IMR-90 (cell line): ENCODE measurements at regions not wholly inside any gene's neighbourhood (a gene's known extent, or its start where the extent isn't known, plus 50 kb on each side); places are given as distances from the start of the nearest gene placed in this dataset.

ENCODE experiments used
- ATAC-seq: fragments of 200-7000 bp; cut with Tn5 transposase; 2 replicates; pipeline ENCODE4 v1.9.1; 2020; ENCODE audit warnings: low read depth, mild to moderate bottlenecking, moderate library complexity
- BruUV-seq: library from RNA; stranded (reverse); fragments of 400-500 nt; replicated peaks from 2 replicates; lab custom pipeline; 2021; lab: Mats Ljungman, UMichigan
- CTCF ChIA-PET: fragments of 300-600 bp; formaldehyde crosslinking; extraction: SDS; loops from one replicate; lab custom pipeline; 2021; ENCODE audit warnings: antibody characterized with exemption; lab: Yijun Ruan, JAX
- POLR2A ChIA-PET: fragments of 300-600 bp; sonication (Branson Sonifier 250); formaldehyde crosslinking; loops from one replicate; lab custom pipeline; 2022; ENCODE audit warnings: antibody characterized with exemption; ENCODE audit not compliant: unreplicated experiment; lab: Charles Lee
- DNase-seq: peaks from one replicate; pipeline ENCODE4 v3.0.0; 2013
- H2AFZ ChIP-seq: replicated peaks from 2 replicates; pipeline ENCODE3; 2013; ENCODE audit warnings: low read length, mild to moderate bottlenecking; ENCODE audit not compliant: poor library complexity
- H2AK5ac ChIP-seq: 2 replicates; pipeline ENCODE4 v1.6.1; 2013; ENCODE audit warnings: low read depth, low read length, inconsistent platforms
- H2AK9ac ChIP-seq: replicated peaks from 2 replicates; pipeline ENCODE3; 2013; ENCODE audit warnings: mild to moderate bottlenecking, low read depth, low read length, moderate library complexity; ENCODE audit not compliant: poor library complexity
- H2BK120ac ChIP-seq: 2 replicates; pipeline ENCODE4 v1.6.1; 2013; ENCODE audit warnings: low read depth, low read length, inconsistent platforms
- H2BK15ac ChIP-seq: 3 replicates; pipeline ENCODE4 v1.6.1; 2013; ENCODE audit warnings: low read depth, low read length, inconsistent platforms
- H2BK20ac ChIP-seq: 2 replicates; pipeline ENCODE4 v1.6.1; 2013; ENCODE audit warnings: low read depth, mild to moderate bottlenecking, inconsistent platforms, low read length, moderate library complexity
- H2BK5ac ChIP-seq: 2 replicates; pipeline ENCODE4 v1.6.1; 2013; ENCODE audit warnings: mild to moderate bottlenecking, low read depth, low read length, inconsistent platforms; ENCODE audit not compliant: poor library complexity, severe bottlenecking
- H3K14ac ChIP-seq: replicated peaks from 2 replicates; pipeline ENCODE4 v1.6.1; 2013; ENCODE audit warnings: low read depth, low read length, inconsistent platforms
- H3K18ac ChIP-seq: 2 replicates; pipeline ENCODE4 v1.6.1; 2013; ENCODE audit warnings: low read depth, low read length, control low read depth
- H3K23ac ChIP-seq: 2 replicates; pipeline ENCODE4 v1.6.1; 2013; ENCODE audit warnings: low read depth, low read length, inconsistent platforms
- H3K27ac ChIP-seq: 2 replicates; pipeline ENCODE4 v1.5.1; 2013; ENCODE audit warnings: mild to moderate bottlenecking, control low read depth, low read length; ENCODE audit not compliant: insufficient read depth
- H3K27me3 ChIP-seq: 2 replicates; pipeline ENCODE4 v1.6.1; 2013; ENCODE audit warnings: low read length; ENCODE audit not compliant: control insufficient read depth, insufficient read depth
- H3K36me3 ChIP-seq: 2 replicates; pipeline ENCODE4 v1.6.1; 2013; ENCODE audit warnings: low read length, mixed read lengths; ENCODE audit not compliant: control insufficient read depth, insufficient read depth
- H3K4ac ChIP-seq: 2 replicates; pipeline ENCODE4 v1.6.1; 2013; ENCODE audit warnings: low read depth, low read length, inconsistent platforms
- H3K4me1 ChIP-seq: 2 replicates; pipeline ENCODE4 v1.6.1; 2013; ENCODE audit warnings: low read length, mixed read lengths; ENCODE audit not compliant: control insufficient read depth, insufficient read depth
- H3K4me2 ChIP-seq: 2 replicates; pipeline ENCODE4 v1.6.1; 2013; ENCODE audit warnings: low read depth, mild to moderate bottlenecking, control low read depth, low read length, moderate library complexity
- H3K4me3 ChIP-seq: 2 replicates; pipeline ENCODE4 v1.5.1; 2013; ENCODE audit warnings: low read depth, mild to moderate bottlenecking, control low read depth, low read length, moderate library complexity; ENCODE audit not compliant: insufficient read depth
- H3K56ac ChIP-seq: 2 replicates; pipeline ENCODE4 v1.6.1; 2013; ENCODE audit warnings: low read length, inconsistent platforms; ENCODE audit not compliant: insufficient read depth; ENCODE audit errors: extremely low read depth
- H3K79me1 ChIP-seq, 2 experiments: 2 replicates each; pipeline ENCODE4 v1.6.1; 2013; ENCODE audit warnings: low read length in 2 of 2, inconsistent platforms in 1 of 2, low read depth in 1 of 2
- H3K9ac ChIP-seq: 2 replicates; pipeline ENCODE4 v1.6.1; 2013; ENCODE audit warnings: low read depth, low read length, control low read depth
- H3K9me1 ChIP-seq: 2 replicates; pipeline ENCODE4 v1.6.1; 2013; ENCODE audit warnings: low read length, inconsistent platforms; ENCODE audit not compliant: insufficient read depth
- H3K9me3 ChIP-seq: 2 replicates; pipeline ENCODE4 v1.6.1; 2013; ENCODE audit warnings: low read length; ENCODE audit not compliant: control insufficient read depth, insufficient read depth
- H4K20me1 ChIP-seq: 2 replicates; pipeline ENCODE4 v1.6.1; 2013; ENCODE audit warnings: low read length, inconsistent platforms; ENCODE audit not compliant: insufficient read depth
- H4K5ac ChIP-seq: 2 replicates; pipeline ENCODE4 v1.6.1; 2013; ENCODE audit warnings: mild to moderate bottlenecking, low read depth, low read length, control low read depth
- H4K8ac ChIP-seq, 2 experiments: 2 replicates each; pipeline ENCODE4 v1.6.1; 2013; ENCODE audit warnings: low read depth in 2 of 2, low read length in 2 of 2, control low read depth in 1 of 2, inconsistent platforms in 1 of 2
- H4K91ac ChIP-seq: 2 replicates; pipeline ENCODE4 v1.6.1; 2013; ENCODE audit warnings: low read depth, low read length, inconsistent platforms; ENCODE audit not compliant: insufficient read depth
- BHLHE40 ChIP-seq: fragments of 150-350 bp; IDR thresholded peaks from 2 replicates; pipeline ENCODE4 v1.6.1; 2016; ENCODE audit warnings: mild to moderate bottlenecking, low read depth, low read length
- CEBPB ChIP-seq: IDR thresholded peaks from 2 replicates; pipeline ENCODE4 v1.6.1; 2012; ENCODE audit warnings: low read depth, low read length, improper control_type of control experiment
- CHD1 ChIP-seq: IDR thresholded peaks from 2 replicates; pipeline ENCODE4 v1.6.1; 2012; ENCODE audit warnings: low read depth, low read length, improper control_type of control experiment
- CTCF ChIP-seq: conservative IDR thresholded peaks from 2 replicates; pipeline ENCODE4 v1.5.1; 2012; ENCODE audit warnings: mild to moderate bottlenecking, low read depth, low read length, improper control_type of control experiment
- FOS ChIP-seq: fragments of 150-350 bp; IDR thresholded peaks from 2 replicates; pipeline ENCODE4 v1.6.1; 2016; ENCODE audit warnings: low read depth, low read length
- MAFK ChIP-seq: IDR thresholded peaks from 2 replicates; pipeline ENCODE4 v1.6.1; 2012; ENCODE audit warnings: low read depth, low read length, improper control_type of control experiment
- MAZ ChIP-seq: IDR thresholded peaks from 2 replicates; pipeline ENCODE4 v1.6.1; 2012; ENCODE audit warnings: low read depth, mild to moderate bottlenecking, low read length, improper control_type of control experiment, moderate library complexity, borderline replicate concordance
- MXI1 ChIP-seq: IDR thresholded peaks from 2 replicates; pipeline ENCODE4 v1.6.1; 2012; ENCODE audit warnings: low read depth, mild to moderate bottlenecking, low read length, moderate library complexity, borderline replicate concordance
- NFE2L2 ChIP-seq: fragments of 150-350 bp; IDR thresholded peaks from 2 replicates; pipeline ENCODE4 v1.6.1; 2016; ENCODE audit warnings: low read depth, mild to moderate bottlenecking, low read length
- POLR2A ChIP-seq: IDR thresholded peaks from 2 replicates; pipeline ENCODE4 v1.6.1; 2012; ENCODE audit warnings: mild to moderate bottlenecking, low read depth, low read length
- RAD21 ChIP-seq: IDR thresholded peaks from 2 replicates; pipeline ENCODE4 v1.6.1; 2012; ENCODE audit warnings: low read length, improper control_type of control experiment
- RCOR1 ChIP-seq: IDR thresholded peaks from 2 replicates; pipeline ENCODE4 v1.6.1; 2012; ENCODE audit warnings: mild to moderate bottlenecking, low read length, improper control_type of control experiment; ENCODE audit not compliant: insufficient replicate concordance
- RFX5 ChIP-seq: IDR thresholded peaks from 2 replicates; pipeline ENCODE4 v1.8.0; 2012; ENCODE audit warnings: low read depth, mild to moderate bottlenecking, low read length, moderate library complexity
- SMC3 ChIP-seq: fragments of 150-350 bp; IDR thresholded peaks from 2 replicates; pipeline ENCODE4 v1.6.1; 2016; ENCODE audit warnings: low read depth, mild to moderate bottlenecking, antibody characterized with exemption, low read length, moderate library complexity
- USF2 ChIP-seq: fragments of 150-350 bp; IDR thresholded peaks from 2 replicates; pipeline ENCODE4 v1.6.1; 2017; ENCODE audit warnings: mild to moderate bottlenecking, antibody characterized with exemption, low read length, low read depth
- WGBS, 2 experiments: methylation state at CpG; one replicate each; pipeline versions ENCODE4 v1.1.5 to v1.1.7; 2013; ENCODE audit warnings: missing lambda C conversion rate in 2 of 2; ENCODE audit not compliant: insufficient read length in 1 of 2; ENCODE audit errors: extremely low coverage in 2 of 2; 5-methylcytosine and 5-hydroxymethylcytosine counted together
- dilution Hi-C: fragments of 300-500 bp; cut with HindIII; formaldehyde crosslinking; loops from one replicate; pipeline ENCODE4 v1.14.3; 2018; ENCODE audit warnings: low sequenced_read_pairs; ENCODE audit not compliant: unreplicated experiment
- in situ Hi-C: fragments of 300-500 bp; cut with MboI; formaldehyde crosslinking; loops from 3 replicates; pipeline ENCODE4 v1.14.3; 2019; ENCODE audit warnings: low sequenced_read_pairs, inconsistent platforms, mixed read lengths
- intact Hi-C: fragments of 100-400 bp; cut with micrococcal nuclease; formaldehyde crosslinking; loops from 2 replicates; pipeline ENCODE4 v1.10.0; 2022
- TF ChIP-seq, protein P1 (sequence below): fragments of 150-350 bp; IDR thresholded peaks from 2 replicates; pipeline ENCODE4 v1.6.1; 2016; ENCODE audit warnings: low read depth, mild to moderate bottlenecking, low read length, moderate library complexity, borderline replicate concordance

- no peak overlapping the region for H3K56ac ChIP-seq
- ATAC-seq (no peak), DNase-seq (no peak)
- H3K27ac ChIP-seq: no peak overlapping the region
- H2BK15ac ChIP-seq: no peak overlapping the region
- H4K20me1 ChIP-seq: no peaks in the 10 kb centered on the region
- no peak overlapping the region for H2AK9ac ChIP-seq
- no peak overlapping the region for H2BK20ac ChIP-seq
- no peak overlapping the region for H4K91ac ChIP-seq
- H2AK5ac ChIP-seq: no peak overlapping the region
- CTCF ChIA-PET: interaction anchor here (0.6 kb wide), 1 partner anchor 19 kb away, joined by 3 read pairs; no protein-coding TSS in a partner anchor
- no peaks in the 10 kb centered on the region for H3K79me1 ChIP-seq
- intact Hi-C loops (no loop called here), in situ Hi-C loops (no loop called here), dilution Hi-C loops (no loop called here)
- H4K8ac ChIP-seq: no peak overlapping the region
- no peak overlapping the region for H2BK5ac ChIP-seq
- no peak overlapping the region for H2BK120ac ChIP-seq
- no peak overlapping the region for H3K23ac ChIP-seq
- H4K5ac ChIP-seq: no peak overlapping the region
- H3K14ac ChIP-seq: no peak overlapping the region
- BruUV-seq: no TSS peak
- peaks cover 10% of the 10 kb centered on the region for H3K27me3 ChIP-seq
- H3K4ac ChIP-seq: no peak overlapping the region
- POLR2A ChIA-PET: no interaction called here
- TF ChIP-seq MAZ (no peak), FOS (no peak), RFX5 (no peak), RAD21 (no peak), BHLHE40 (no peak), NFE2L2 (no peak), RCOR1 (no peak), POLR2A (no peak), CEBPB (no peak), USF2 (no peak), SMC3 (no peak), MXI1 (no peak), CHD1 (no peak), MAFK (no peak), CTCF (no peak)
- TF ChIP-seq, protein P1, sequence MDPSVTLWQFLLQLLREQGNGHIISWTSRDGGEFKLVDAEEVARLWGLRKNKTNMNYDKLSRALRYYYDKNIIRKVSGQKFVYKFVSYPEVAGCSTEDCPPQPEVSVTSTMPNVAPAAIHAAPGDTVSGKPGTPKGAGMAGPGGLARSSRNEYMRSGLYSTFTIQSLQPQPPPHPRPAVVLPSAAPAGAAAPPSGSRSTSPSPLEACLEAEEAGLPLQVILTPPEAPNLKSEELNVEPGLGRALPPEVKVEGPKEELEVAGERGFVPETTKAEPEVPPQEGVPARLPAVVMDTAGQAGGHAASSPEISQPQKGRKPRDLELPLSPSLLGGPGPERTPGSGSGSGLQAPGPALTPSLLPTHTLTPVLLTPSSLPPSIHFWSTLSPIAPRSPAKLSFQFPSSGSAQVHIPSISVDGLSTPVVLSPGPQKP: no peak
- 100% methylated on average over 1 of the region's 4 CpGs; no CpG with 5 or more reads in 1 of the 2 experiments for WGBS, 2 experiments
- no peaks in the 10 kb centered on the region for H3K36me3 ChIP-seq
- no peak overlapping the region for H3K4me2 ChIP-seq
- no peak overlapping the region for H3K4me3 ChIP-seq
- no peak overlapping the region for H2AFZ ChIP-seq
- no peak overlapping the region for H3K18ac ChIP-seq
- no peak overlapping the region for H3K9ac ChIP-seq
- no peaks in the 10 kb centered on the region for H3K9me1 ChIP-seq
- no peaks in the 10 kb centered on the region; the same call in 1 of the 2 replicates for H3K4me1 ChIP-seq
- H3K9me3 ChIP-seq: no peaks in the 10 kb centered on the region
These were observed 668.4 kb downstream of the DIAPH3 start for GRCh38 chr13:59495299-59495698.
